ENCODE measurements at regions not wholly inside any gene's neighbourhood (a gene's known extent, or its start where the extent isn't known, plus 50 kb on each side); places are given as distances from the start of the nearest gene placed in this dataset.

GRCh38 chr3:104878395-104878794 lies 488.3 kb upstream of the ALCAM start:
- Mint-ChIP-seq H3K36me3 (ENCODE audit: low read depth) (no peaks in the 10 kb centered on the region), H3K4me1 (ENCODE audit: low read depth) (no peaks in the 10 kb centered on the region), H3K27ac (no peak overlapping the region), H3K27me3 (no peaks in the 10 kb centered on the region), H3K4me3 (no peak overlapping the region), H3K9me3 (peaks cover 3% of the 10 kb centered on the region)
- DNase-seq (no peak), ATAC-seq (ENCODE audit: poor library complexity) (no peak)
- TF ChIP-seq CTCF (IDR thresholded peaks at IDR 0.05) = no peak
- Histone ChIP-seq H3K4me1 (ENCODE audit: insufficient read depth, low read length) (no peaks in the 10 kb centered on the region), H3K36me3 (ENCODE audit: insufficient read depth, low read length) (no peaks in the 10 kb centered on the region), H3K9me3 (ENCODE audit: control insufficient read depth in 1 of 2, insufficient read depth in 1 of 2, low read length in 2 of 2) (no peaks in the 10 kb centered on the region), H3K27me3 (ENCODE audit: control insufficient read depth in 1 of 2, insufficient read depth in 2 of 2, low read length in 2 of 2) (no peaks in the 10 kb centered on the region), H3K27ac (ENCODE audit: low read depth in 1 of 2, low read length in 2 of 2) (no peak overlapping the region), H3K4me3 (ENCODE audit: low read length) (no peak overlapping the region)
- POLR2A ChIA-PET = no interaction called here
- intact Hi-C loops (cut with DNase I, micrococcal nuclease) = no loop called here
- CTCF ChIA-PET = no interaction called here

- DNase-seq = no peak
- intact Hi-C loops (cut with DNase I, micrococcal nuclease) = no loop called here
- Histone ChIP-seq H3K36me3 (ENCODE audit: insufficient read depth, low read length) (no peaks in the 10 kb centered on the region), H3K9me3 (ENCODE audit: control insufficient read depth in 1 of 2, insufficient read depth in 1 of 2, low read length in 2 of 2) (no peaks in the 10 kb centered on the region), H3K27me3 (ENCODE audit: control insufficient read depth in 1 of 2, insufficient read depth in 2 of 2, low read length in 2 of 2) (no peaks in the 10 kb centered on the region), H3K27ac (ENCODE audit: low read depth in 1 of 2, low read length in 2 of 2) (no peak overlapping the region), H3K4me1 (ENCODE audit: insufficient read depth, low read length) (no peaks in the 10 kb centered on the region), H3K4me3 (ENCODE audit: low read length) (no peak overlapping the region)
- ATAC-seq (ENCODE audit: poor library complexity) = no peak
- no peak for TF ChIP-seq CTCF (IDR thresholded peaks at IDR 0.05)
- POLR2A ChIA-PET = no interaction called here
- Mint-ChIP-seq H3K27ac (no peak overlapping the region), H3K36me3 (ENCODE audit: low read depth) (no peaks in the 10 kb centered on the region), H3K9me3 (peaks cover 3% of the 10 kb centered on the region), H3K27me3 (no peaks in the 10 kb centered on the region), H3K4me1 (ENCODE audit: low read depth) (no peaks in the 10 kb centered on the region), H3K4me3 (no peak overlapping the region)
- CTCF ChIA-PET = no interaction called here
Measured at GRCh38 chr3:104879919-104880318, 486.8 kb upstream of the ALCAM start.

GRCh38 chr3:104885214-104885814 lies 481.4 kb upstream of the ALCAM start:
- peaks cover 2% of the 10 kb centered on the region for H3K9me3 Mint-ChIP-seq
- no peaks in the 10 kb centered on the region for H3K27me3 ChIP-seq (ENCODE audit: control insufficient read depth in 1 of 2, insufficient read depth in 2 of 2, low read length in 2 of 2)
- intact Hi-C loops (cut with DNase I, micrococcal nuclease) = no loop called here
- POLR2A ChIA-PET = no interaction called here
- no peak overlapping the region for H3K27ac ChIP-seq (ENCODE audit: low read depth in 1 of 2, low read length in 2 of 2)
- no peaks in the 10 kb centered on the region for H3K4me1 Mint-ChIP-seq (ENCODE audit: low read depth)
- H3K36me3 ChIP-seq (ENCODE audit: insufficient read depth, low read length) = no peaks in the 10 kb centered on the region
- H3K4me1 ChIP-seq (ENCODE audit: insufficient read depth, low read length) = no peaks in the 10 kb centered on the region
- no peak overlapping the region for H3K4me3 Mint-ChIP-seq
- H3K27me3 Mint-ChIP-seq = no peaks in the 10 kb centered on the region
- TF ChIP-seq CTCF (IDR thresholded peaks at IDR 0.05) = no peak
- no peaks in the 10 kb centered on the region for H3K36me3 Mint-ChIP-seq (ENCODE audit: low read depth)
- ATAC-seq (ENCODE audit: poor library complexity) (no peak), DNase-seq (no peak)
- no peak overlapping the region for H3K27ac Mint-ChIP-seq
- no peaks in the 10 kb centered on the region for H3K9me3 ChIP-seq (ENCODE audit: control insufficient read depth in 1 of 2, insufficient read depth in 1 of 2, low read length in 2 of 2)
- CTCF ChIA-PET = interaction anchor here (0.7 kb wide), 1 partner anchor 10 kb away, joined by 3 read pairs; no protein-coding TSS in a partner anchor
- H3K4me3 ChIP-seq (ENCODE audit: low read length) = no peak overlapping the region
